Endothelial cell of umbilical vein (primary cell): ENCODE measurements at regions not wholly inside any gene's neighbourhood (a gene's known extent, or its start where the extent isn't known, plus 50 kb on each side); places are given as distances from the start of the nearest gene placed in this dataset.

ENCODE experiments used
- CTCF ChIP-seq, 2 donors: IDR thresholded peaks; 1 replicate in 1 of 2; 2 replicates in 1 of 2; pipeline ENCODE4 v1.5.1; 2011; ENCODE audit warnings: low read length in 2 of 2, mild to moderate bottlenecking in 2 of 2, moderate library complexity in 2 of 2, control low read depth in 1 of 2, inconsistent platforms in 1 of 2, low read depth in 1 of 2; ENCODE audit not compliant: insufficient read depth in 1 of 2; ENCODE audit errors: extremely low read depth in 1 of 2
- EZH2 ChIP-seq: IDR thresholded peaks from 2 replicates; pipeline ENCODE4 v1.6.1; 2012; ENCODE audit warnings: borderline replicate concordance, low read depth, mild to moderate bottlenecking, moderate library complexity, low read length, inconsistent platforms; ENCODE audit not compliant: severe bottlenecking
- POLR2AphosphoS5 ChIP-seq: IDR thresholded peaks from 2 replicates; pipeline ENCODE4 v1.6.1; 2012; ENCODE audit warnings: low read depth, mild to moderate bottlenecking, control low read depth, low read length, moderate library complexity; ENCODE audit not compliant: insufficient read depth

- TF ChIP-seq EZH2 (no peak), CTCF (IDR thresholded peaks at IDR 0.05; ENCODE audit: extremely low read depth in 1 of 2, insufficient read depth in 1 of 2, low read depth in 1 of 2, low read length in 2 of 2) (no peak), POLR2AphosphoS5 (no peak)
Measured at GRCh38 chr20:48090784-48091183, 305.5 kb upstream of the SULF2 start.
